H9 (cell line): ENCODE measurements at regions not wholly inside any gene's neighbourhood (a gene's known extent, or its start where the extent isn't known, plus 50 kb on each side); places are given as distances from the start of the nearest gene placed in this dataset.

Experiments used
- DNase-seq: peaks from one replicate; pipeline ENCODE4 v3.0.0-alpha.2; 2017
- H2AFZ ChIP-seq: one replicate; pipeline ENCODE4 v1.6.1; 2013; ENCODE audit warnings: mild to moderate bottlenecking, low read length, control low read depth, moderate library complexity
- H2AK5ac ChIP-seq: 2 replicates; pipeline ENCODE4 v1.6.1; 2013; ENCODE audit warnings: low read length, control low read depth, mixed read lengths; ENCODE audit not compliant: insufficient read length
- H2BK120ac ChIP-seq: one replicate; pipeline ENCODE4 v1.6.1; 2013; ENCODE audit warnings: low read depth, mild to moderate bottlenecking, low read length, control low read depth, inconsistent platforms; ENCODE audit not compliant: poor library complexity, severe bottlenecking
- H2BK12ac ChIP-seq: 2 replicates; pipeline ENCODE4 v1.6.1; 2013; ENCODE audit warnings: low read length, control low read depth, mixed read lengths, low read depth; ENCODE audit not compliant: insufficient read length
- H2BK15ac ChIP-seq: 2 replicates; pipeline ENCODE4 v1.6.1; 2013; ENCODE audit warnings: low read depth, low read length, control low read depth
- H2BK20ac ChIP-seq: one replicate; pipeline ENCODE4 v1.6.1; 2013; ENCODE audit warnings: low read depth, mild to moderate bottlenecking, low read length, control low read depth, inconsistent platforms; ENCODE audit not compliant: poor library complexity, severe bottlenecking
- H2BK5ac ChIP-seq: 2 replicates; pipeline ENCODE4 v1.6.1; 2013; ENCODE audit warnings: low read length, control low read depth, mixed read lengths; ENCODE audit not compliant: insufficient read length
- H3K14ac ChIP-seq: 2 replicates; pipeline ENCODE4 v1.6.1; 2013; ENCODE audit warnings: low read length, control low read depth; ENCODE audit not compliant: insufficient read depth
- H3K18ac ChIP-seq: 2 replicates; pipeline ENCODE4 v1.6.1; 2013; ENCODE audit warnings: low read depth, mild to moderate bottlenecking, mixed read lengths, low read length, control low read depth; ENCODE audit not compliant: insufficient read length
- H3K23ac ChIP-seq: 2 replicates; pipeline ENCODE4 v1.6.1; 2013; ENCODE audit warnings: low read length, control low read depth, mixed read lengths, low read depth; ENCODE audit not compliant: insufficient read length
- H3K23me2 ChIP-seq: 2 replicates; pipeline ENCODE4 v1.6.1; 2013; ENCODE audit warnings: low read depth, mild to moderate bottlenecking, mixed read lengths, low read length, control low read depth; ENCODE audit not compliant: insufficient read length, poor library complexity, severe bottlenecking
- H3K27ac ChIP-seq: 2 replicates; pipeline ENCODE4 v1.5.1; 2013; ENCODE audit warnings: low read length, control low read depth, mixed read lengths, low read depth; ENCODE audit not compliant: insufficient read length
- H3K27me3 ChIP-seq: 2 replicates; pipeline ENCODE4 v1.6.1; 2013; ENCODE audit warnings: low read length, control low read depth, inconsistent platforms; ENCODE audit not compliant: insufficient read depth
- H3K4ac ChIP-seq: 2 replicates; pipeline ENCODE4 v1.6.1; 2013; ENCODE audit warnings: low read depth, mild to moderate bottlenecking, control low read depth, inconsistent platforms, low read length, moderate library complexity
- H3K4me1 ChIP-seq: 2 replicates; pipeline ENCODE4 v1.6.1; 2013; ENCODE audit warnings: low read length, control low read depth, inconsistent platforms; ENCODE audit not compliant: insufficient read depth
- H3K4me2 ChIP-seq: 2 replicates; pipeline ENCODE4 v1.6.1; 2013; ENCODE audit warnings: low read length, control low read depth, mixed read lengths; ENCODE audit not compliant: insufficient read length, insufficient read depth
- H3K56ac ChIP-seq: 2 replicates; pipeline ENCODE4 v1.6.1; 2013; ENCODE audit warnings: low read depth, mild to moderate bottlenecking, mixed read lengths, low read length, control low read depth; ENCODE audit not compliant: insufficient read length
- H3K79me1 ChIP-seq: 2 replicates; pipeline ENCODE4 v1.6.1; 2013; ENCODE audit warnings: low read depth, mild to moderate bottlenecking, moderate library complexity, low read length, control low read depth, inconsistent platforms; ENCODE audit not compliant: insufficient read depth, poor library complexity, severe bottlenecking
- H3K79me2 ChIP-seq: 2 replicates; pipeline ENCODE4 v1.6.1; 2013; ENCODE audit warnings: low read length, control low read depth, inconsistent platforms; ENCODE audit not compliant: insufficient read depth
- H3K9ac ChIP-seq: 2 replicates; pipeline ENCODE4 v1.6.1; 2013; ENCODE audit warnings: low read length, control low read depth, mixed read lengths; ENCODE audit not compliant: insufficient read length; ENCODE audit errors: extremely low read depth
- H3K9me3 ChIP-seq: one replicate; pipeline ENCODE4 v1.6.1; 2013; ENCODE audit warnings: low read depth, low read length, inconsistent platforms; ENCODE audit not compliant: control insufficient read depth
- H3T11ph ChIP-seq: one replicate; pipeline ENCODE4 v1.6.1; 2013; ENCODE audit warnings: mild to moderate bottlenecking, low read length, control low read depth, inconsistent platforms
- H4K20me1 ChIP-seq: one replicate; pipeline ENCODE4 v1.6.1; 2013; ENCODE audit not compliant: control insufficient read depth, insufficient read length, insufficient read depth
- H4K5ac ChIP-seq: 2 replicates; pipeline ENCODE4 v1.6.1; 2013; ENCODE audit warnings: low read depth, mild to moderate bottlenecking, mixed read lengths, low read length, control low read depth; ENCODE audit not compliant: insufficient read length
- H4K8ac ChIP-seq: replicated peaks from 2 replicates; pipeline ENCODE4 v1.6.1; 2013; ENCODE audit warnings: low read length, control low read depth, mixed read lengths, low read depth; ENCODE audit not compliant: insufficient read length
- H4K91ac ChIP-seq: 2 replicates; pipeline ENCODE4 v1.6.1; 2013; ENCODE audit warnings: low read depth, mild to moderate bottlenecking, moderate library complexity, mixed read lengths, low read length, control low read depth; ENCODE audit not compliant: insufficient read length
- H3K27ac Mint-ChIP-seq, 3 experiments: 2 replicates in 2 of 3; 3 replicates in 1 of 3; pipeline ENCODE4 v1.8.0; 2020 to 2021; ENCODE audit warnings: mixed read lengths in 3 of 3, mild to moderate bottlenecking in 1 of 3, moderate library complexity in 1 of 3
- H3K27me3 Mint-ChIP-seq: 2 replicates; pipeline ENCODE4 v1.8.0; 2021; ENCODE audit warnings: low read depth, mild to moderate bottlenecking, moderate library complexity, mixed read lengths
- H3K36me3 Mint-ChIP-seq, 3 experiments: 2 replicates in 2 of 3; 3 replicates in 1 of 3; pipeline ENCODE4 v1.8.0; 2020 to 2021; ENCODE audit warnings: low read depth in 3 of 3, mixed read lengths in 3 of 3; ENCODE audit not compliant: insufficient read depth in 1 of 3
- H3K4me1 Mint-ChIP-seq, 2 experiments: 2 replicates each; pipeline ENCODE4 v1.8.0; 2020; ENCODE audit warnings: mixed read lengths in 2 of 2
- H3K4me3 Mint-ChIP-seq, 2 experiments: 2 replicates in 1 of 2; 3 replicates in 1 of 2; pipeline ENCODE4 v1.8.0; 2020 to 2021; ENCODE audit warnings: mild to moderate bottlenecking in 2 of 2, mixed read lengths in 2 of 2, moderate library complexity in 1 of 2
- H3K9me3 Mint-ChIP-seq, 2 experiments: 2 replicates in 1 of 2; 3 replicates in 1 of 2; pipeline ENCODE4 v1.8.0; 2020; ENCODE audit warnings: mild to moderate bottlenecking in 2 of 2, mixed read lengths in 2 of 2, moderate library complexity in 1 of 2
- WGBS: extraction: QIAGEN DNeasy Blood & Tissue Kit; methylation state at CpG from one replicate; pipeline ENCODE4 v1.1.7; 2013; ENCODE audit warnings: missing lambda C conversion rate, low lambda C conversion rate, mixed read lengths; ENCODE audit not compliant: insufficient read length; ENCODE audit errors: extremely low coverage; 5-methylcytosine and 5-hydroxymethylcytosine counted together
- TF ChIP-seq, protein P1 (sequence below): fragments of 200-600 bp; sonication (generic); conservative IDR thresholded peaks from 3 replicates; pipeline ENCODE4 v1.8.0; 2021; ENCODE audit warnings: antibody characterized with exemption, mild to moderate bottlenecking

- DNase-seq, result no peak
- Histone ChIP-seq H4K8ac (no peak overlapping the region), H3K79me1 (no peaks in the 10 kb centered on the region), H3K4ac (no peak overlapping the region), H3K23ac (no peak overlapping the region), H3K23me2 (no peaks in the 10 kb centered on the region), H4K91ac (no peak overlapping the region), H2BK15ac (no peak overlapping the region), H3K4me2 (no peak overlapping the region), H2BK120ac (no peak overlapping the region), H4K5ac (no peak overlapping the region), H3K14ac (no peak overlapping the region), H3T11ph (no peak overlapping the region), H2BK5ac (no peak overlapping the region), H3K56ac (no peak overlapping the region), H3K9me3 (no peaks in the 10 kb centered on the region), H4K20me1 (no peaks in the 10 kb centered on the region), H2AFZ (no peak overlapping the region), H2BK20ac (no peak overlapping the region), H2AK5ac (no peak overlapping the region), H3K79me2 (no peaks in the 10 kb centered on the region), H3K27me3 (no peaks in the 10 kb centered on the region), H3K18ac (no peak overlapping the region), H3K9ac (no peak overlapping the region), H2BK12ac (no peak overlapping the region), H3K27ac (no peak overlapping the region), H3K4me1 (no peaks in the 10 kb centered on the region)
- H3K27me3 Mint-ChIP-seq, result no peaks in the 10 kb centered on the region
- no peaks in the 10 kb centered on the region for H3K9me3 Mint-ChIP-seq
- no peaks in the 10 kb centered on the region for H3K36me3 Mint-ChIP-seq
- no peak overlapping the region for H3K27ac Mint-ChIP-seq
- TF ChIP-seq, protein P1, sequence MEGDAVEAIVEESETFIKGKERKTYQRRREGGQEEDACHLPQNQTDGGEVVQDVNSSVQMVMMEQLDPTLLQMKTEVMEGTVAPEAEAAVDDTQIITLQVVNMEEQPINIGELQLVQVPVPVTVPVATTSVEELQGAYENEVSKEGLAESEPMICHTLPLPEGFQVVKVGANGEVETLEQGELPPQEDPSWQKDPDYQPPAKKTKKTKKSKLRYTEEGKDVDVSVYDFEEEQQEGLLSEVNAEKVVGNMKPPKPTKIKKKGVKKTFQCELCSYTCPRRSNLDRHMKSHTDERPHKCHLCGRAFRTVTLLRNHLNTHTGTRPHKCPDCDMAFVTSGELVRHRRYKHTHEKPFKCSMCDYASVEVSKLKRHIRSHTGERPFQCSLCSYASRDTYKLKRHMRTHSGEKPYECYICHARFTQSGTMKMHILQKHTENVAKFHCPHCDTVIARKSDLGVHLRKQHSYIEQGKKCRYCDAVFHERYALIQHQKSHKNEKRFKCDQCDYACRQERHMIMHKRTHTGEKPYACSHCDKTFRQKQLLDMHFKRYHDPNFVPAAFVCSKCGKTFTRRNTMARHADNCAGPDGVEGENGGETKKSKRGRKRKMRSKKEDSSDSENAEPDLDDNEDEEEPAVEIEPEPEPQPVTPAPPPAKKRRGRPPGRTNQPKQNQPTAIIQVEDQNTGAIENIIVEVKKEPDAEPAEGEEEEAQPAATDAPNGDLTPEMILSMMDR, result no peak
- H3K4me1 Mint-ChIP-seq, result no peaks in the 10 kb centered on the region
- H3K4me3 Mint-ChIP-seq, result no peak overlapping the region
- no CpG with 5 or more reads among the region's 1 CpG for WGBS
These were observed 1136.7 kb downstream of the TUSC7 start for GRCh38 chr3:117846238-117846637.
